Vagina (tissue), 2 donors: ENCODE measurements at regions not wholly inside any gene's neighbourhood (a gene's known extent, or its start where the extent isn't known, plus 50 kb on each side); places are given as distances from the start of the nearest gene placed in this dataset.

Experiments
- DNase-seq, 2 donors: peaks; one replicate each; pipeline ENCODE4 v3.0.0-alpha.2; 2017; ENCODE audit errors: extremely low spot score in 2 of 2
- H3K27ac ChIP-seq: fragments of 200-600 bp; sonication (generic); one replicate; pipeline ENCODE4 v1.5.1; 2019
- H3K27me3 ChIP-seq: fragments of 200-600 bp; sonication (generic); one replicate; pipeline ENCODE4 v1.5.1; 2019
- H3K36me3 ChIP-seq, 2 donors: fragments of 200-600 bp; sonication (generic); one replicate each; pipeline ENCODE4 v1.5.1; 2017 to 2019
- H3K4me1 ChIP-seq: fragments of 200-600 bp; sonication (generic); one replicate; pipeline ENCODE4 v1.5.1; 2019
- H3K4me3 ChIP-seq, 2 donors: fragments of 200-600 bp; sonication (generic); 1 replicate in 1 of 2; 2 replicates in 1 of 2; pipeline ENCODE4 v1.5.1; 2016 to 2019
- H3K9me3 ChIP-seq: fragments of 200-600 bp; sonication (generic); one replicate; pipeline ENCODE4 v1.5.1; 2019
- CTCF ChIP-seq, 3 experiments: fragments of 450-650 bp in 2 of 3; fragments of 200-600 bp in 1 of 3; sonication (generic) in 1 of 3; IDR thresholded peaks; one replicate each; pipeline ENCODE4 v1.5.1; 2017 to 2019; ENCODE audit warnings: antibody characterized with exemption in 3 of 3, mild to moderate bottlenecking in 2 of 3, moderate library complexity in 2 of 3
- POLR2A ChIP-seq, 2 donors: fragments of 450-650 bp; IDR thresholded peaks; one replicate each; pipeline ENCODE4 v1.6.1; 2017; ENCODE audit warnings: antibody characterized with exemption in 2 of 2, mild to moderate bottlenecking in 2 of 2, moderate library complexity in 2 of 2
- POLR2AphosphoS5 ChIP-seq, 2 donors: sonication (generic); formaldehyde crosslinking; IDR thresholded peaks; one replicate each; pipeline ENCODE4 v1.9.0; 2017; ENCODE audit warnings: antibody characterized with exemption in 2 of 2, mild to moderate bottlenecking in 2 of 2, low read depth in 1 of 2; ENCODE audit not compliant: insufficient read depth in 1 of 2
- intact Hi-C: fragments of 100-400 bp; cut with DNase I; formaldehyde crosslinking; loops from one replicate; pipeline ENCODE4 v1.15.1; 2023

- no peaks in the 10 kb centered on the region for H3K4me1 ChIP-seq
- no peak overlapping the region for H3K27ac ChIP-seq
- no peaks in the 10 kb centered on the region for H3K27me3 ChIP-seq
- intact Hi-C loops = no loop called here
- H3K36me3 ChIP-seq = no peaks in the 10 kb centered on the region
- DNase-seq = no peak
- TF ChIP-seq POLR2AphosphoS5 (IDR thresholded peaks at IDR 0.05; ENCODE audit: insufficient read depth in 1 of 2, low read depth in 1 of 2) = no peak
- TF ChIP-seq CTCF (IDR thresholded peaks at IDR 0.05) = no peak
- no peak for TF ChIP-seq POLR2A (IDR thresholded peaks at IDR 0.05)
- no peaks in the 10 kb centered on the region for H3K9me3 ChIP-seq
- H3K4me3 ChIP-seq = no peak overlapping the region
Measured at GRCh38 chr6:113169484-113169883, 687.7 kb upstream of the MARCKS start.

GRCh38 chr6:113170454-113170853, 686.7 kb upstream of the MARCKS start:
- no peaks in the 10 kb centered on the region for H3K4me1 ChIP-seq
- no peak overlapping the region for H3K27ac ChIP-seq
- no peaks in the 10 kb centered on the region for H3K27me3 ChIP-seq
- DNase-seq = no peak
- intact Hi-C loops = no loop called here
- H3K4me3 ChIP-seq = no peak overlapping the region
- H3K36me3 ChIP-seq = no peaks in the 10 kb centered on the region
- no peaks in the 10 kb centered on the region for H3K9me3 ChIP-seq
- TF ChIP-seq POLR2AphosphoS5 (IDR thresholded peaks at IDR 0.05; ENCODE audit: insufficient read depth in 1 of 2, low read depth in 1 of 2) (no peak), CTCF (IDR thresholded peaks at IDR 0.05) (no peak), POLR2A (IDR thresholded peaks at IDR 0.05) (no peak)

- no peak for DNase-seq
- Histone ChIP-seq H3K9me3 (no peaks in the 10 kb centered on the region), H3K27ac (no peak overlapping the region), H3K36me3 (no peaks in the 10 kb centered on the region), H3K4me1 (no peaks in the 10 kb centered on the region), H3K27me3 (no peaks in the 10 kb centered on the region), H3K4me3 (no peak overlapping the region)
- intact Hi-C loops = no loop called here
- TF ChIP-seq POLR2A (IDR thresholded peaks at IDR 0.05) (no peak), CTCF (IDR thresholded peaks at IDR 0.05) (no peak), POLR2AphosphoS5 (IDR thresholded peaks at IDR 0.05; ENCODE audit: insufficient read depth in 1 of 2, low read depth in 1 of 2) (no peak)
Measured at GRCh38 chr6:113171882-113172281, 685.3 kb upstream of the MARCKS start.

- no peak for DNase-seq
- Histone ChIP-seq H3K9me3 (no peaks in the 10 kb centered on the region), H3K4me1 (no peaks in the 10 kb centered on the region), H3K36me3 (no peaks in the 10 kb centered on the region), H3K27ac (no peak overlapping the region), H3K4me3 (no peak overlapping the region), H3K27me3 (no peaks in the 10 kb centered on the region)
- intact Hi-C loops = no loop called here
- TF ChIP-seq CTCF (IDR thresholded peaks at IDR 0.05) (no peak), POLR2A (IDR thresholded peaks at IDR 0.05) (no peak), POLR2AphosphoS5 (IDR thresholded peaks at IDR 0.05; ENCODE audit: insufficient read depth in 1 of 2, low read depth in 1 of 2) (no peak)
Measured at GRCh38 chr6:113172531-113172966, 684.6 kb upstream of the MARCKS start.

GRCh38 chr6:113178349-113178748, 678.8 kb upstream of the MARCKS start:
- Histone ChIP-seq H3K4me1 (no peaks in the 10 kb centered on the region), H3K27ac (no peak overlapping the region), H3K36me3 (no peaks in the 10 kb centered on the region), H3K4me3 (no peak overlapping the region), H3K27me3 (no peaks in the 10 kb centered on the region), H3K9me3 (no peaks in the 10 kb centered on the region)
- no peak for DNase-seq
- no peak for TF ChIP-seq CTCF (IDR thresholded peaks at IDR 0.05)
- TF ChIP-seq POLR2AphosphoS5 (IDR thresholded peaks at IDR 0.05; ENCODE audit: insufficient read depth in 1 of 2, low read depth in 1 of 2) = no peak
- no peak for TF ChIP-seq POLR2A (IDR thresholded peaks at IDR 0.05)
- intact Hi-C loops = no loop called here
